Neural cell (in vitro differentiated cells): ENCODE measurements at regions not wholly inside any gene's neighbourhood (a gene's known extent, or its start where the extent isn't known, plus 50 kb on each side); places are given as distances from the start of the nearest gene placed in this dataset.

Experiments
- H2AFZ ChIP-seq: fragments of 200-600, 300-800 bp; sonication (generic), shearing (Covaris generic); 2 replicates; pipeline ENCODE4 v1.6.0; 2014; ENCODE audit warnings: low read depth, mild to moderate bottlenecking, antibody characterized with exemption, low read length, moderate library complexity
- H3F3A ChIP-seq: fragments of 200-600 bp; shearing (Covaris generic); 2 replicates; pipeline ENCODE4 v1.6.1; 2016; ENCODE audit warnings: mild to moderate bottlenecking, moderate library complexity, mixed read lengths, antibody characterized with exemption, low read length; ENCODE audit not compliant: insufficient read depth, poor library complexity, severe bottlenecking
- H3K27ac ChIP-seq: fragments of 200-600, 300-800 bp; sonication (generic), shearing (Covaris generic); 2 replicates; pipeline ENCODE4 v1.5.1; 2014; ENCODE audit warnings: mild to moderate bottlenecking, low read length, moderate library complexity
- H3K27me3 ChIP-seq: fragments of 300-800, 200-600 bp; sonication (generic), shearing (Covaris generic); 2 replicates; pipeline ENCODE4 v1.6.0; 2014; ENCODE audit warnings: mild to moderate bottlenecking, low read depth, low read length, moderate library complexity; ENCODE audit not compliant: insufficient read depth
- H3K36me3 ChIP-seq: fragments of 300-800, 200-600 bp; sonication (generic), shearing (Covaris generic); 2 replicates; pipeline ENCODE4 v1.5.1; 2014; ENCODE audit warnings: mild to moderate bottlenecking, antibody characterized with exemption, low read length, moderate library complexity; ENCODE audit not compliant: insufficient read depth
- H3K4me2 ChIP-seq: fragments of 300-800, 200-600 bp; sonication (generic), shearing (Covaris generic); 2 replicates; pipeline ENCODE4 v1.6.0; 2014; ENCODE audit warnings: mild to moderate bottlenecking, low read length
- H3K4me3 ChIP-seq: fragments of 300-800, 200-600 bp; sonication (generic), shearing (Covaris generic); 2 replicates; pipeline ENCODE4 v1.5.1; 2014; ENCODE audit warnings: mild to moderate bottlenecking, low read length, moderate library complexity
- H3K79me2 ChIP-seq: fragments of 200-600 bp; shearing (Covaris generic); replicated peaks from 2 replicates; pipeline ENCODE4 v1.6.0; 2014; ENCODE audit warnings: mild to moderate bottlenecking, low read length, moderate library complexity; ENCODE audit not compliant: insufficient read depth
- H3K9ac ChIP-seq: fragments of 300-800, 200-600 bp; sonication (generic), shearing (Covaris generic); 2 replicates; pipeline ENCODE4 v1.6.1; 2016; ENCODE audit warnings: mild to moderate bottlenecking, low read length, mixed read lengths
- H3K9me2 ChIP-seq: fragments of 200-600 bp; shearing (Covaris generic); 2 replicates; pipeline ENCODE4 v1.6.1; 2016; ENCODE audit warnings: mild to moderate bottlenecking, low read length, mixed read lengths; ENCODE audit not compliant: insufficient read depth
- H3K9me3 ChIP-seq: fragments of 200-600, 300-800 bp; sonication (generic), shearing (Covaris generic); 2 replicates; pipeline ENCODE4 v1.6.1; 2016; ENCODE audit warnings: mild to moderate bottlenecking, mixed run types, low read length, moderate library complexity, mixed read lengths
- H4K20me1 ChIP-seq: fragments of 200-600 bp; shearing (Covaris generic); 2 replicates; pipeline ENCODE4 v1.6.1; 2016; ENCODE audit warnings: mild to moderate bottlenecking, mixed run types; ENCODE audit not compliant: insufficient read depth
- EP300 ChIP-seq: fragments of 450-650 bp; conservative IDR thresholded peaks from 2 replicates; pipeline ENCODE4 v1.6.1; 2014; ENCODE audit warnings: antibody characterized with exemption, mild to moderate bottlenecking, moderate library complexity; ENCODE audit not compliant: poor library complexity, severe bottlenecking
- EZH2 ChIP-seq: fragments of 200-600, 300-800 bp; shearing (Covaris generic), sonication (generic); IDR thresholded peaks from 2 replicates; pipeline ENCODE4 v1.6.1; 2014; ENCODE audit warnings: antibody characterized with exemption, low read length, borderline replicate concordance, mild to moderate bottlenecking; ENCODE audit not compliant: insufficient read depth, poor library complexity, severe bottlenecking
- MXI1 ChIP-seq: fragments of 450-650 bp; conservative IDR thresholded peaks from 2 replicates; pipeline ENCODE4 v1.6.1; 2014; ENCODE audit warnings: antibody characterized with exemption, mild to moderate bottlenecking; ENCODE audit not compliant: poor library complexity, severe bottlenecking
- POLR2AphosphoS5 ChIP-seq: IDR thresholded peaks from 2 replicates; pipeline ENCODE4 v1.6.1; 2012
- RAD21 ChIP-seq: fragments of 450-650 bp; conservative IDR thresholded peaks from 2 replicates; pipeline ENCODE4 v1.6.1; 2014; ENCODE audit warnings: antibody characterized with exemption, mild to moderate bottlenecking, moderate library complexity
- SMC3 ChIP-seq: fragments of 450-650 bp; conservative IDR thresholded peaks from 2 replicates; pipeline ENCODE4 v1.6.1; 2014; ENCODE audit warnings: antibody characterized with exemption, mild to moderate bottlenecking, moderate library complexity; ENCODE audit not compliant: poor library complexity
- TAF1 ChIP-seq: IDR thresholded peaks from 2 replicates; pipeline ENCODE4 v1.6.1; 2012; ENCODE audit warnings: low read depth
- TF ChIP-seq, protein P1 (sequence below): fragments of 450-650 bp; IDR thresholded peaks from 2 replicates; pipeline ENCODE4 v1.5.1; 2014; ENCODE audit warnings: antibody characterized with exemption, mild to moderate bottlenecking, moderate library complexity; ENCODE audit not compliant: poor library complexity, severe bottlenecking
- TF ChIP-seq, protein P2 (sequence below): IDR thresholded peaks from 2 replicates; pipeline ENCODE4 v1.6.1; 2012; ENCODE audit warnings: borderline replicate concordance

DNA sequence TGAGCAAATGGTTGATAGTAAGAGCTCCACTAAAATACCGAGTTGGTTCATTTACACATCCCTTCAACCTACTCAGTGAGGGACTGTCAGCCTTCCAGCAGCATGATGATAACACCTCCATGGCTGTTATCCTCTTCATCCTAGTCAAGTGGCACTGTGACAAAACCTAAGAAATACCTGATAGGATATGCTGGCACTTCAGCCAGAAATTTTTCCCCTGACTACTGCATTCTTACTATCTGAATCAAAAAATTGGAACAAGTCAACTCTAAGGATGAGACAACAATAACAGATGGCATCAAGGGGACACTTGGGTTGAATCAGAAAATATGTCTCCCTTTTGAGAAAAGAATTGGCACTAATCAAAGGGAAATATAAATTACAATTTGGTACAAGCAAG, 193.9 kb downstream of the KCTD12 start:
- no peak overlapping the region for H3K4me2 ChIP-seq
- H2AFZ ChIP-seq: no peak overlapping the region
- H4K20me1 ChIP-seq: no peaks in the 10 kb centered on the region
- H3K9me3 ChIP-seq: no peaks in the 10 kb centered on the region
- H3K9ac ChIP-seq: no peak overlapping the region
- no peak overlapping the region for H3K27ac ChIP-seq
- no peaks in the 10 kb centered on the region for H3F3A ChIP-seq
- no peaks in the 10 kb centered on the region for H3K9me2 ChIP-seq
- H3K36me3 ChIP-seq: no peaks in the 10 kb centered on the region
- TF ChIP-seq, protein P1, sequence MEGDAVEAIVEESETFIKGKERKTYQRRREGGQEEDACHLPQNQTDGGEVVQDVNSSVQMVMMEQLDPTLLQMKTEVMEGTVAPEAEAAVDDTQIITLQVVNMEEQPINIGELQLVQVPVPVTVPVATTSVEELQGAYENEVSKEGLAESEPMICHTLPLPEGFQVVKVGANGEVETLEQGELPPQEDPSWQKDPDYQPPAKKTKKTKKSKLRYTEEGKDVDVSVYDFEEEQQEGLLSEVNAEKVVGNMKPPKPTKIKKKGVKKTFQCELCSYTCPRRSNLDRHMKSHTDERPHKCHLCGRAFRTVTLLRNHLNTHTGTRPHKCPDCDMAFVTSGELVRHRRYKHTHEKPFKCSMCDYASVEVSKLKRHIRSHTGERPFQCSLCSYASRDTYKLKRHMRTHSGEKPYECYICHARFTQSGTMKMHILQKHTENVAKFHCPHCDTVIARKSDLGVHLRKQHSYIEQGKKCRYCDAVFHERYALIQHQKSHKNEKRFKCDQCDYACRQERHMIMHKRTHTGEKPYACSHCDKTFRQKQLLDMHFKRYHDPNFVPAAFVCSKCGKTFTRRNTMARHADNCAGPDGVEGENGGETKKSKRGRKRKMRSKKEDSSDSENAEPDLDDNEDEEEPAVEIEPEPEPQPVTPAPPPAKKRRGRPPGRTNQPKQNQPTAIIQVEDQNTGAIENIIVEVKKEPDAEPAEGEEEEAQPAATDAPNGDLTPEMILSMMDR: no peak
- TF ChIP-seq SMC3 (no peak), EZH2 (no peak), EP300 (no peak), TAF1 (no peak), POLR2AphosphoS5 (no peak), MXI1 (no peak), RAD21 (no peak)
- TF ChIP-seq, protein P2, sequence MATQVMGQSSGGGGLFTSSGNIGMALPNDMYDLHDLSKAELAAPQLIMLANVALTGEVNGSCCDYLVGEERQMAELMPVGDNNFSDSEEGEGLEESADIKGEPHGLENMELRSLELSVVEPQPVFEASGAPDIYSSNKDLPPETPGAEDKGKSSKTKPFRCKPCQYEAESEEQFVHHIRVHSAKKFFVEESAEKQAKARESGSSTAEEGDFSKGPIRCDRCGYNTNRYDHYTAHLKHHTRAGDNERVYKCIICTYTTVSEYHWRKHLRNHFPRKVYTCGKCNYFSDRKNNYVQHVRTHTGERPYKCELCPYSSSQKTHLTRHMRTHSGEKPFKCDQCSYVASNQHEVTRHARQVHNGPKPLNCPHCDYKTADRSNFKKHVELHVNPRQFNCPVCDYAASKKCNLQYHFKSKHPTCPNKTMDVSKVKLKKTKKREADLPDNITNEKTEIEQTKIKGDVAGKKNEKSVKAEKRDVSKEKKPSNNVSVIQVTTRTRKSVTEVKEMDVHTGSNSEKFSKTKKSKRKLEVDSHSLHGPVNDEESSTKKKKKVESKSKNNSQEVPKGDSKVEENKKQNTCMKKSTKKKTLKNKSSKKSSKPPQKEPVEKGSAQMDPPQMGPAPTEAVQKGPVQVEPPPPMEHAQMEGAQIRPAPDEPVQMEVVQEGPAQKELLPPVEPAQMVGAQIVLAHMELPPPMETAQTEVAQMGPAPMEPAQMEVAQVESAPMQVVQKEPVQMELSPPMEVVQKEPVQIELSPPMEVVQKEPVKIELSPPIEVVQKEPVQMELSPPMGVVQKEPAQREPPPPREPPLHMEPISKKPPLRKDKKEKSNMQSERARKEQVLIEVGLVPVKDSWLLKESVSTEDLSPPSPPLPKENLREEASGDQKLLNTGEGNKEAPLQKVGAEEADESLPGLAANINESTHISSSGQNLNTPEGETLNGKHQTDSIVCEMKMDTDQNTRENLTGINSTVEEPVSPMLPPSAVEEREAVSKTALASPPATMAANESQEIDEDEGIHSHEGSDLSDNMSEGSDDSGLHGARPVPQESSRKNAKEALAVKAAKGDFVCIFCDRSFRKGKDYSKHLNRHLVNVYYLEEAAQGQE: no peak
- no peaks in the 10 kb centered on the region for H3K79me2 ChIP-seq
- H3K27me3 ChIP-seq: no peaks in the 10 kb centered on the region
- H3K4me3 ChIP-seq: no peak overlapping the region

GRCh38 chr13:76690611-76691010, 195.6 kb downstream of the KCTD12 start:
- Histone ChIP-seq H3K79me2 (no peaks in the 10 kb centered on the region), H3K27me3 (no peaks in the 10 kb centered on the region), H3K4me2 (no peak overlapping the region), H3K9me2 (no peaks in the 10 kb centered on the region), H3F3A (no peaks in the 10 kb centered on the region), H3K36me3 (no peaks in the 10 kb centered on the region), H3K9ac (no peak overlapping the region), H3K27ac (no peak overlapping the region), H3K4me3 (no peak overlapping the region), H2AFZ (no peak overlapping the region), H3K9me3 (no peaks in the 10 kb centered on the region), H4K20me1 (no peaks in the 10 kb centered on the region)
- no peak for TF ChIP-seq POLR2AphosphoS5
- TF ChIP-seq, protein P2: no peak
- no peak for TF ChIP-seq EZH2
- no peak for TF ChIP-seq MXI1
- TF ChIP-seq TAF1: no peak
- TF ChIP-seq RAD21: no peak
